IPS-20b (cell line): ENCODE measurements at regions not wholly inside any gene's neighbourhood (a gene's known extent, or its start where the extent isn't known, plus 50 kb on each side); places are given as distances from the start of the nearest gene placed in this dataset.
A peak's percentile ranks its signal among the peaks of the same experiment; 100 is the strongest.
"Not testable (repeated sequence)": the region's sequence is repeated elsewhere in the genome, so short reads cannot be mapped to it uniquely, and the experiment has no call there.

ENCODE experiments used
- H3K27ac ChIP-seq: one replicate; pipeline ENCODE4 v1.5.1; 2013; ENCODE audit warnings: low read length
- H3K27me3 ChIP-seq: 2 replicates; pipeline ENCODE4 v1.6.1; 2013; ENCODE audit warnings: mild to moderate bottlenecking, low read length, inconsistent platforms; ENCODE audit not compliant: insufficient read depth
- H3K36me3 ChIP-seq: 2 replicates; pipeline ENCODE4 v1.6.1; 2013; ENCODE audit warnings: low read depth, mild to moderate bottlenecking, inconsistent platforms, low read length, moderate library complexity; ENCODE audit not compliant: insufficient read depth
- H3K4me1 ChIP-seq: 2 replicates; pipeline ENCODE4 v1.6.1; 2013; ENCODE audit warnings: mild to moderate bottlenecking, control low read depth, inconsistent platforms, low read length, moderate library complexity; ENCODE audit not compliant: insufficient read depth
- H3K4me3 ChIP-seq: 2 replicates; pipeline ENCODE4 v1.5.1; 2013; ENCODE audit warnings: mild to moderate bottlenecking, low read length, inconsistent platforms
- H3K9ac ChIP-seq: 2 replicates; pipeline ENCODE4 v1.6.1; 2013; ENCODE audit warnings: low read depth, mild to moderate bottlenecking, inconsistent platforms, low read length, moderate library complexity
- H3K9me3 ChIP-seq: 2 replicates; pipeline ENCODE4 v1.6.1; 2013; ENCODE audit warnings: mild to moderate bottlenecking, low read depth, low read length, inconsistent platforms; ENCODE audit not compliant: insufficient read depth

DNA sequence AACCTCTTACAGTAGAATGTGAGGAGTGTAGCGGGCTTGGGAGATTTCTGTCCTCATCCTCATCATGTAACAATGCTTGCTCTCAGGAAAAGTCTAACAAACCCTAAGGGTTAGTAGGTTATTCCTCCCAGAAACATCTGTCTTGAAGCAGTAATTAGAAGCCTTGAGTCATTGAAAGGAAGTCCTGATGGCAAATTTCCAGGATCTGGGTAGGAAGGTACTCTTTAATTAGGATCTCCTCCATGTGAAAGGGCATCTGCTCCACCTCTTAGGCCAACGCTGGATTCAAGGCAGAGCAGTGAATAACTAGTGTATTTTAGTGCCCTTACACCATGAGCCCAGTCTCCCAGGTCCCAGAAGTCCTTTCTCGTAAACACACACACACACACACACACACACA lies 106.6 kb upstream of the BARHL2 start:
- H3K9ac ChIP-seq: no peak overlapping the region
- no peak overlapping the region for H3K27ac ChIP-seq
- no peaks in the 10 kb centered on the region for H3K27me3 ChIP-seq
- no peaks in the 10 kb centered on the region for H3K4me1 ChIP-seq
- no peaks in the 10 kb centered on the region for H3K9me3 ChIP-seq
- H3K36me3 ChIP-seq: no peaks in the 10 kb centered on the region
- no peak overlapping the region for H3K4me3 ChIP-seq

DNA sequence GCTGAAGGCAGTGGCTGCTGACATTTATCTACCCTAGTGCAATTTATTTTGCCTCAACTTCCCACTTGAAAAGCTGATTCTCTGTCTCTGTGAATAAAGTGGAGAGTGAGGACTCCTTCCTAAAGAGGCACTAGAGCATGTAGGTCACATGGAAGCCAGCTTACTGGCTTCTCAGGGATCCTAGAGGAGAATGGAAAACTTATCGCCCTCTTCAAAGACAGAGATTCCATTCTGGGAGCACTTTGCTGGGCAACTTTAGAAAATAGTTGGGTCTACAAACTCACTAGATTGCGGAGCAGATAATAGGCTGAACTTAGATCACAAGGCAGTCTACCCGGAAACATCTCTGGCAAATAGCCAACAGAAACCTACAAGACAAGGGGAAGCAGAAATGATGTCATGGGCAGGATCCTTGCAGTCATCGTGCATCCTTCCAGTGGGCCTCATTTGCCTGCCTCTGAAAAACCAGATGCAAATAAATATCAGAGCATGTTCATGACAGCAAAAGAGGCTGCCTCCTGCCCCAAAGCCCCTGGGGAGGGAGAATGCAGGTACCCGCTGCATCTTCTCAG lies 104.8 kb upstream of the BARHL2 start:
- Histone ChIP-seq H3K27me3 (no peaks in the 10 kb centered on the region), H3K4me1 (no peaks in the 10 kb centered on the region), H3K27ac (no peak overlapping the region), H3K4me3 (no peak overlapping the region), H3K9me3 (no peaks in the 10 kb centered on the region), H3K36me3 (no peaks in the 10 kb centered on the region), H3K9ac (no peak overlapping the region)

DNA sequence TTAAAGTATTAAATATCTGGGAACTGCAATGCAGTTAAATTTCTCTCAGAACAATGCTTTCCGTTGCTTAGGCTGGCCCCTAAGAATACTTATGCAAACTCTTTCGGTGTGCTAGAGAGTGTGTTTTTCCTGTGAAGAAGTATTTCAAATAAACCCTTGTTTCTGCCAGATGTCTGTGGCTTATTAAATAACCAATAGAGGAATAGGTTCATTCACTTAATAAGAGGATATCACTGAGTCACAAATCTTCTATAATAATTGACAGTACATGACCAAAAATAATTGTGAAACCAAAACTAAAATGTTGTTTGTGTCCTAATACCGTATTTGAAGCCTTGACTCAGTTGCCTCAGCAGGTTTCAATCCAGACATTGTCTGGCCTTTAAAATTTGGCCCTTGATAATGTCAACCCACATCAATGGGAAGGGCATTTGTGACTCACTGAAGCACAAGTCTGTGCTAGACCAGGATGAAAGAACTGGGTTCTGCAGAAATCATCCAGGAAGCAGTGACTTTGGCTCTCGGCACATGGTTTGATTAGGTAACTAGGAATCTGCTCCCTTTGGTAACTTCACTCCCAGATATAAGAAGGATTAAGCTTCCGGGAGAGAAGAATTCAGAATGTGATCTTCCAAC lies 104.2 kb upstream of the BARHL2 start:
- no peak overlapping the region for H3K27ac ChIP-seq
- H3K4me1 ChIP-seq: no peaks in the 10 kb centered on the region
- no peaks in the 10 kb centered on the region for H3K36me3 ChIP-seq
- no peaks in the 10 kb centered on the region for H3K27me3 ChIP-seq
- H3K4me3 ChIP-seq: no peak overlapping the region
- H3K9me3 ChIP-seq: no peaks in the 10 kb centered on the region
- no peak overlapping the region for H3K9ac ChIP-seq

DNA sequence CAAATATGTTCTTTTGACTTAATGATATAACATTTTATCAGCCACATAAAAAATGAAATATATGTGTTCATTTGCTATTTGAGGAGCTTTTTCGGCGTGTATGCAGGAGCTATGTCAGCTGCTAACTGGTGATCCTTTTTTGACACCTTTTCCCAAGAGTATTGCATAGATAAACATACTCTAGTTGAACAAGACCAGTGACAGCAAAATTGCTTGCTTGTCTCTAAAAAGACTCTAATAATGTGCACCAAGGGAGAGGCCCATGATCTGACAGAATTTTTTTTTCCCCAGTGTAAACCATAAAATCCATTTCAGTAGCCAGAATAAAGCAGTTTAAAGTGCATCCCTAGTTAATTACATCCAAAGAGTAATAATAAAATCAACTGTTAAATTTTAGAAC lies 103.6 kb upstream of the BARHL2 start:
- H3K27ac ChIP-seq: no peak overlapping the region
- no peaks in the 10 kb centered on the region for H3K9me3 ChIP-seq
- no peaks in the 10 kb centered on the region for H3K36me3 ChIP-seq
- no peaks in the 10 kb centered on the region for H3K27me3 ChIP-seq
- H3K4me3 ChIP-seq: no peak overlapping the region
- H3K4me1 ChIP-seq: no peaks in the 10 kb centered on the region
- H3K9ac ChIP-seq: no peak overlapping the region

DNA sequence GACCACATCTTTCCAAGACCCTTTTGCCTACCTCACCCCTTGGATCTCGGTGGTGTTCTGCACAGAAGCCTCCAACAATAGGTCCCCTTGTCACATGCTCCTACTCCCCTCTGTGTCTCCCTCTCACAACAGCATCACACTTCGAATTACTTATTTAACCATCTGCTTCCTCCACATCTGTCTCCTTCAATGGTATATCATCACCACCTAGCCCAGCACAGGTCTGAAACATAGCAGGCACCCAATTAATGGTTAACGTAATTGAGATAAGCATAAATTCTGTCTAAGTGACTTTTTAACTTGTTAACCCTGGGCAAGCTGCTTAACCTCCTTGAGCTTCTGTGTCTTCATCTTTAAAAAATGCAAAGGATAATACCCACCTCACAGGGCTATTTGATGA lies 100.3 kb upstream of the BARHL2 start:
- Histone ChIP-seq H3K4me3 (no peak overlapping the region), H3K9me3 (no peaks in the 10 kb centered on the region), H3K36me3 (no peaks in the 10 kb centered on the region), H3K27ac (no peak overlapping the region), H3K27me3 (no peaks in the 10 kb centered on the region), H3K9ac (no peak overlapping the region), H3K4me1 (no peaks in the 10 kb centered on the region)

DNA sequence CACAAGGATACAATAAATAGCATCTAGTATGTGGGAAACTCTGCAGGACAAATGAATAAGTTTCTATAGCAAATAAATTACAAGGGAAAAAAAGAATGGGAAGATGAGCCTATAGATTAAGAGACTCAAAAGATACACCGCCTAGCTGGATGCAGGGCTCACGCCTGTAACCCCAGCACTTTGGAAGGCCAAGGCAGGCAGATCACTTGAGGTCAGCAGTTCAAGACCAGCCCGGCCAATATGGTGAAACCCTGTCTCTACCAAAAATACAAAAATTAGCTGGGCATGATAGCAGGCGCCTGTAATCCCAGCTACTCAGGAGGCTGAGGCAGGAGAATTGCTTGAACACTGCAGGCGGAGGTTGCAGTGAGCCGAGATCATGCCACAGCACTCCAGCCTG lies 95.1 kb upstream of the BARHL2 start:
- not testable (repeated sequence) for H3K9me3 ChIP-seq, H3K4me1 ChIP-seq, H3K4me3 ChIP-seq, H3K36me3 ChIP-seq, H3K27ac ChIP-seq, H3K9ac ChIP-seq
- H3K27me3 ChIP-seq: peaks cover 48% of the 10 kb centered on the region; the same call in 1 of the 2 replicates

DNA sequence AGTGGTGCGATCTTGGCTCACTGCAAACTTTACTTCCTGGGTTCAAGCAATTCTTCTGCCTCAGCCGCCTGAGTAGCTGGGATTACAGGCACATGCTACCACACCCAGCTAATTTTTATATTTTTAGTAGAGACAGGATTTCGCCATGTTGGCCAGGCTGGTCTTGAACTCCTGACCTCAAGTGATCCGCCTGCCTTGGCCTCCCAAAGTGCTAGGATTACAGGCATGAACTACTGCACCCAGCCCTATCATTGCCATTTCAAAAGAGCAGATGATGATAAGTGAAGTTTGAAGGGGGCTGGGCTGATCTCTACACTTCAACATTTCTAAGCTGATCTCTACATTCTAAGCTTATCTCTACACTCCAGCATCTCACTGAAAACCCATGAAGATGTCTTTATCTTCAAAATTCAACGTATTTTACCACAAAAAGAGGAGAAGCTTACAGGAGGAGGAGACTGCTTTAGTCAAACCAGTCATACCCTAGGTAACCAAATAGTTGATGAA lies 94.4 kb upstream of the BARHL2 start:
- not testable (repeated sequence) for H3K4me1 ChIP-seq, H3K9ac ChIP-seq, H3K36me3 ChIP-seq, H3K4me3 ChIP-seq, H3K9me3 ChIP-seq, H3K27ac ChIP-seq
- peaks cover 55% of the 10 kb centered on the region; the same call in 1 of the 2 replicates for H3K27me3 ChIP-seq

DNA sequence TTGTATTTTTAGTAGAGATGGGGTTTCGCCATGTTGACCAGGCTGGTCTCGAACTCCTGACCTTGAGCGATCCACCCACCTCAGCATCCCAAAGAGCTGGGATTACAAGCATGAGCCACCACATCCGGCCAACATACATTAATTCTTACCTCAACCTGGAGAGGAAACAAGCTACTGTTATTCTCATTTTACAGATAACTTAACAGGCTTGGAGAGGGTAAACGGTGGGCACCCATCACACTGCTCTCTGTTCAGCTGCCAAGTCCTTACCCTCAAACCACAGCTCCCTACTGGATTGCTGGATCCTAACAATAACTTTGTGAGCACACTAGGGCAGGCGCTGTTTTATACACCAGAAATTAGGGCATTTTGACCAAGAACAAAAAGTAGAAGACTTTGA lies 93.6 kb upstream of the BARHL2 start:
- peaks cover 8% of the 10 kb centered on the region for H3K4me1 ChIP-seq
- H3K36me3 ChIP-seq: no peaks in the 10 kb centered on the region
- no peak overlapping the region for H3K9ac ChIP-seq
- H3K27me3 ChIP-seq: peaks cover 58% of the 10 kb centered on the region; the same call in 1 of the 2 replicates
- H3K4me3 ChIP-seq: no peak overlapping the region
- H3K27ac ChIP-seq: no peak overlapping the region
- no peaks in the 10 kb centered on the region for H3K9me3 ChIP-seq

DNA sequence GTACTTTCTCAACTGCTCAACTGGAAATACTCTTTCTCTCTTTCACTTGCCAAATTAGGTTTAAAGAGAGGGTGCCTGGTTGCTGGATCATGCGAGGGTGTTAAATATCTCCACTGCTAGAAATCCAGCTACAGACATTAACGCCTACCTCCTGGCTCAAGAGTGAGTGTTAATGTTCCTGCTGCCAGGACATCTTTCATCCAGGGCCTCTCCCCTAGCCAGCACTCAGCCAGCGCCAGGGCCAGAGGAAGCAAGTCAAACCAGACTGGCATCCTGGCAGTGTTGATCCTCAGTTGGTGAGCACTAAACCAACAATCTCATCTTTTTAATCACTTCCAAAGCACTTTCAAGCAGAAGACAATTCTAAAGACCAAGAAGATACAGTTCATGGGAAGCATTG lies 92.9 kb upstream of the BARHL2 start:
- Histone ChIP-seq H3K9me3 (no peaks in the 10 kb centered on the region), H3K4me3 (no peak overlapping the region), H3K4me1 (peaks cover 8% of the 10 kb centered on the region), H3K27me3 (peaks cover 58% of the 10 kb centered on the region; the same call in 1 of the 2 replicates), H3K27ac (no peak overlapping the region), H3K36me3 (no peaks in the 10 kb centered on the region), H3K9ac (no peak overlapping the region)

DNA sequence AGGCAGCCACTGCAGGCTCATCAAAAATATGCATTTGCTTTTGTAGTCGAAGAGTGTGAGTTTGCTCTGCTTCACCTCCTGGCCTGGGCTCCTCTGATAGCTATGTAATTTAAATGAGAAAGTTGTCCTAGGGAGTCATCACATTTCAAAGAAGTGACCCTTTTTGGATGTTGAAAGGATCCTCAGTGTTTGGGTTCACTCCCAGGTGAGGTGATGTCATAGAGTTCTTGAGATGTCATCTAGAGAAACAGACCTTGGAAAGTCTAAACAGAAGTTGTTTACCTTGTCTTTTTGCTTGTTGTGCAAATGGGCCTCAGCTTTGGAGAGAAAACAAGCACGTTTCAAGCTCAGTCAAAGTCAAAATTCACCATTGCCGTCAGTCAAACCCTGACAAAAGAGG lies 92.0 kb upstream of the BARHL2 start:
- Histone ChIP-seq H3K4me1 (peaks cover 8% of the 10 kb centered on the region), H3K36me3 (no peaks in the 10 kb centered on the region), H3K27me3 (peaks cover 58% of the 10 kb centered on the region; the same call in 1 of the 2 replicates), H3K9me3 (no peaks in the 10 kb centered on the region), H3K4me3 (peak overlapping the region; percentile 17; the same call in 1 of the 2 replicates), H3K27ac (no peak overlapping the region), H3K9ac (no peak overlapping the region)

DNA sequence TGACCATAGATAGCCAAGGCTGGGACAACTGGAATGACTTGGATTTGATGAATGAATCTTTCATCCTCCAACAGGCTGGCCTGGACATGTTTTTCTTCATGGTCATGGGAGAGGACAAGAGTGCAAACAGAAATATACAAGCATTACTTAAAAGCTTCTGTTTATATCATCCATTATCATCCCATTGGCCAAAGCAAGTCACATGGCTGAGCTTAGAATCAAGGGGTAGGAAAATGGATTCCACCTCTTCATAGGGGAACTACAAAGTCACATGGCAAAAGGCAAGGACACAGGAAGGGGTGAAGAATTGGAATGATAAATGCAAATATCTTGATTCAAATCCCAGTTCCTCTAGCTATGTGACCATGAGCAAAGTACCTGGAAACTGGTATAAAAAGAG lies 90.2 kb upstream of the BARHL2 start:
- Histone ChIP-seq H3K36me3 (no peaks in the 10 kb centered on the region), H3K4me1 (peaks cover 8% of the 10 kb centered on the region), H3K27me3 (peaks cover 58% of the 10 kb centered on the region; the same call in 1 of the 2 replicates), H3K9me3 (no peaks in the 10 kb centered on the region), H3K27ac (no peak overlapping the region), H3K9ac (no peak overlapping the region), H3K4me3 (no peak overlapping the region)

DNA sequence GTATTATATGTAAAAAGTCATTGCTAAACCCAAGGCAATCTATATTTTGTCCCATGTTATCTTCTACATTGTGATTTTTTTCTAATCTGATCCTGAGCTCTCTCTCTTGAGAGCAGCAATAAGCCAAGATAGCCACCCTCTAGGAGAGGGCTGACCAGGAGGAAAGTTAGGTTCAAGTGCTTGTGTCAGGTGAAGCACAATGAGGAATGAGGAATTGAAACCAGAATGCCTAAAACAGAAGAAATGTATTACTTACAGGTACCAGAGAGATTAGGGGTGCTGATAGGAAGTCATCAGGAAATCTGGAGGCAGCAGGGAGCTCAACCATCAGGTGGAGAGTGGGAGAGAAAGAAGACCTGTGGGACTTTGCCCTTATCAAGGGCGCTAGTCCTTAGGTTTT lies 85.5 kb upstream of the BARHL2 start:
- Histone ChIP-seq H3K9ac (no peak overlapping the region), H3K4me1 (no peaks in the 10 kb centered on the region), H3K27me3 (peaks cover 14% of the 10 kb centered on the region; the same call in 1 of the 2 replicates), H3K9me3 (no peaks in the 10 kb centered on the region), H3K27ac (no peak overlapping the region), H3K4me3 (no peak overlapping the region), H3K36me3 (no peaks in the 10 kb centered on the region)
